ENCODE measurements at regions not wholly inside any gene's neighbourhood (a gene's known extent, or its start where the extent isn't known, plus 50 kb on each side); places are given as distances from the start of the nearest gene placed in this dataset.

GRCh38 chr6:44609051-44609612, 221.6 kb downstream of the CDC5L start:
- H3K36me3 Mint-ChIP-seq (ENCODE audit: low read depth), result no peaks in the 10 kb centered on the region
- H3K27ac Mint-ChIP-seq, result no peak overlapping the region
- no peaks in the 10 kb centered on the region for H3K4me1 Mint-ChIP-seq
- H3K4me3 Mint-ChIP-seq, result no peak overlapping the region
- CTCF ChIA-PET, result no interaction called here
- DNase-seq, result no peak
- no peaks in the 10 kb centered on the region for H3K27me3 Mint-ChIP-seq
- POLR2A ChIA-PET, result no interaction called here
- H3K9me3 Mint-ChIP-seq, result peaks cover 1% of the 10 kb centered on the region

- ChIA-PET CTCF (interaction anchor here (1.1 to 3.2 kb wide), 3 partner anchors 41 to 209 kb away, joined by 3 to 21 read pairs (median 3); no protein-coding TSS in a partner anchor), POLR2A (no interaction called here)
- no peaks in the 10 kb centered on the region for H3K27me3 Mint-ChIP-seq
- H3K4me3 Mint-ChIP-seq, result no peak overlapping the region
- no peak for DNase-seq
- no peaks in the 10 kb centered on the region for H3K9me3 Mint-ChIP-seq
- H3K27ac Mint-ChIP-seq, result no peak overlapping the region
- H3K36me3 Mint-ChIP-seq (ENCODE audit: low read depth), result no peaks in the 10 kb centered on the region
- H3K4me1 Mint-ChIP-seq, result no peaks in the 10 kb centered on the region
Measured at GRCh38 chr6:44614396-44614795, 226.9 kb downstream of the CDC5L start.

GRCh38 chr6:44615621-44616020, 228.1 kb downstream of the CDC5L start:
- ChIA-PET POLR2A (no interaction called here), CTCF (no interaction called here)
- Mint-ChIP-seq H3K36me3 (ENCODE audit: low read depth) (no peaks in the 10 kb centered on the region), H3K27me3 (no peaks in the 10 kb centered on the region), H3K9me3 (no peaks in the 10 kb centered on the region), H3K4me3 (no peak overlapping the region), H3K27ac (no peak overlapping the region), H3K4me1 (no peaks in the 10 kb centered on the region)
- no peak for DNase-seq

GRCh38 chr6:44617416-44617815, 229.9 kb downstream of the CDC5L start:
- CTCF ChIA-PET, result no interaction called here
- Mint-ChIP-seq H3K27me3 (no peaks in the 10 kb centered on the region), H3K27ac (no peak overlapping the region), H3K36me3 (ENCODE audit: low read depth) (no peaks in the 10 kb centered on the region), H3K4me1 (no peaks in the 10 kb centered on the region), H3K4me3 (no peak overlapping the region), H3K9me3 (no peaks in the 10 kb centered on the region)
- POLR2A ChIA-PET, result no interaction called here
- DNase-seq, result no peak

GRCh38 chr6:44618371-44618770, 230.9 kb downstream of the CDC5L start:
- Mint-ChIP-seq H3K4me1 (no peaks in the 10 kb centered on the region), H3K36me3 (ENCODE audit: low read depth) (no peaks in the 10 kb centered on the region), H3K27ac (no peak overlapping the region), H3K27me3 (no peaks in the 10 kb centered on the region), H3K4me3 (no peak overlapping the region), H3K9me3 (no peaks in the 10 kb centered on the region)
- CTCF ChIA-PET, result interaction anchor here (1.5 kb wide), 1 partner anchor 37 kb away, joined by 3 read pairs; no protein-coding TSS in a partner anchor
- POLR2A ChIA-PET, result no interaction called here
- DNase-seq, result no peak

- H3K27ac Mint-ChIP-seq, result no peak overlapping the region
- H3K9me3 Mint-ChIP-seq, result no peaks in the 10 kb centered on the region
- no peak for DNase-seq
- CTCF ChIA-PET, result interaction anchor here (1.7 kb wide), 1 partner anchor 10 kb away, joined by 5 read pairs; no protein-coding TSS in a partner anchor
- no peaks in the 10 kb centered on the region for H3K36me3 Mint-ChIP-seq (ENCODE audit: low read depth)
- no peaks in the 10 kb centered on the region for H3K27me3 Mint-ChIP-seq
- H3K4me3 Mint-ChIP-seq, result no peak overlapping the region
- POLR2A ChIA-PET, result interaction anchor here (0.8 kb wide), 1 partner anchor 778 kb away, joined by 3 read pairs; no protein-coding TSS in a partner anchor
- no peaks in the 10 kb centered on the region for H3K4me1 Mint-ChIP-seq
Measured at GRCh38 chr6:44620922-44621321, 233.4 kb downstream of the CDC5L start.

- no peaks in the 10 kb centered on the region for H3K9me3 Mint-ChIP-seq
- H3K27ac Mint-ChIP-seq, result no peak overlapping the region
Measured at GRCh38 chr6:44621846-44622245, 234.3 kb downstream of the CDC5L start.

GRCh38 chr6:44622555-44622954, 235.0 kb downstream of the CDC5L start:
- H3K9me3 Mint-ChIP-seq, result no peaks in the 10 kb centered on the region
- no peak overlapping the region for H3K4me3 Mint-ChIP-seq
- H3K27me3 Mint-ChIP-seq, result no peaks in the 10 kb centered on the region
- no peak overlapping the region for H3K27ac Mint-ChIP-seq
- POLR2A ChIA-PET, result no interaction called here
- no peak for DNase-seq
- CTCF ChIA-PET, result interaction anchor here (1.0 kb wide), 1 partner anchor 33 kb away, joined by 4 read pairs; no protein-coding TSS in a partner anchor
- no peaks in the 10 kb centered on the region for H3K36me3 Mint-ChIP-seq (ENCODE audit: low read depth)
- H3K4me1 Mint-ChIP-seq, result peaks cover 11% of the 10 kb centered on the region

More at GRCh38 chr6:44621846-44622245, 234.3 kb downstream of the CDC5L start:
- CTCF ChIA-PET, result interaction anchor here (1.0 to 1.7 kb wide), 2 partner anchors 9 to 34 kb away, joined by 4 to 5 read pairs; no protein-coding TSS in a partner anchor
- Mint-ChIP-seq H3K36me3 (ENCODE audit: low read depth) (no peaks in the 10 kb centered on the region), H3K4me1 (peaks cover 5% of the 10 kb centered on the region), H3K4me3 (no peak overlapping the region), H3K27me3 (no peaks in the 10 kb centered on the region)
- POLR2A ChIA-PET, result no interaction called here
- DNase-seq, result no peak

GRCh38 chr6:44622956-44623355, 235.4 kb downstream of the CDC5L start:
- Mint-ChIP-seq H3K4me1 (peaks cover 15% of the 10 kb centered on the region), H3K9me3 (no peaks in the 10 kb centered on the region), H3K4me3 (no peak overlapping the region), H3K36me3 (ENCODE audit: low read depth) (no peaks in the 10 kb centered on the region), H3K27ac (no peak overlapping the region), H3K27me3 (no peaks in the 10 kb centered on the region)
- ChIA-PET POLR2A (no interaction called here), CTCF (no interaction called here)
- no peak for DNase-seq

- H3K9me3 Mint-ChIP-seq, result no peaks in the 10 kb centered on the region
- no peak overlapping the region for H3K4me3 Mint-ChIP-seq
- no peak for DNase-seq
- H3K4me1 Mint-ChIP-seq, result peaks cover 15% of the 10 kb centered on the region
- ChIA-PET CTCF (no interaction called here), POLR2A (no interaction called here)
- H3K27ac Mint-ChIP-seq, result no peak overlapping the region
- no peaks in the 10 kb centered on the region for H3K36me3 Mint-ChIP-seq (ENCODE audit: low read depth)
- H3K27me3 Mint-ChIP-seq, result no peaks in the 10 kb centered on the region
Measured at GRCh38 chr6:44624226-44624625, 236.7 kb downstream of the CDC5L start.

GRCh38 chr6:44624936-44625573, 237.5 kb downstream of the CDC5L start:
- Mint-ChIP-seq H3K9me3 (no peaks in the 10 kb centered on the region), H3K27ac (no peak overlapping the region), H3K27me3 (no peaks in the 10 kb centered on the region), H3K36me3 (ENCODE audit: low read depth) (no peaks in the 10 kb centered on the region), H3K4me3 (no peak overlapping the region), H3K4me1 (peaks cover 16% of the 10 kb centered on the region)
- CTCF ChIA-PET, result no interaction called here
- DNase-seq, result no peak
- POLR2A ChIA-PET, result no interaction called here

- H3K36me3 Mint-ChIP-seq (ENCODE audit: low read depth), result no peaks in the 10 kb centered on the region
- ChIA-PET POLR2A (no interaction called here), CTCF (no interaction called here)
- H3K4me3 Mint-ChIP-seq, result no peak overlapping the region
- no peak overlapping the region for H3K27ac Mint-ChIP-seq
- H3K4me1 Mint-ChIP-seq, result peaks cover 24% of the 10 kb centered on the region
- H3K27me3 Mint-ChIP-seq, result no peaks in the 10 kb centered on the region
- DNase-seq, result no peak
- H3K9me3 Mint-ChIP-seq, result no peaks in the 10 kb centered on the region
Measured at GRCh38 chr6:44625996-44626395, 238.5 kb downstream of the CDC5L start.

GRCh38 chr6:44626616-44627015, 239.1 kb downstream of the CDC5L start:
- H3K27me3 Mint-ChIP-seq, result peaks cover 3% of the 10 kb centered on the region
- H3K9me3 Mint-ChIP-seq, result no peaks in the 10 kb centered on the region
- CTCF ChIA-PET, result interaction anchor here (0.7 kb wide), 1 partner anchor 151 kb away, joined by 4 read pairs; no protein-coding TSS in a partner anchor
- POLR2A ChIA-PET, result no interaction called here
- H3K4me3 Mint-ChIP-seq, result no peak overlapping the region
- no peak overlapping the region for H3K27ac Mint-ChIP-seq
- no peak for DNase-seq
- peaks cover 24% of the 10 kb centered on the region for H3K4me1 Mint-ChIP-seq
- H3K36me3 Mint-ChIP-seq (ENCODE audit: low read depth), result no peaks in the 10 kb centered on the region

All from activated CD4-positive, alpha-beta memory T cell treated with anti-CD3 and anti-CD28 coated beads, Interleukin-2, amount 10 ng/mL, durations not matched to agents 7 days and 5 days (primary cell).